ENCODE measurements at regions not wholly inside any gene's neighbourhood (a gene's known extent, or its start where the extent isn't known, plus 50 kb on each side); places are given as distances from the start of the nearest gene placed in this dataset.

- Histone ChIP-seq H3K4me1 (ENCODE audit: control insufficient read depth in 2 of 3, insufficient read depth in 2 of 3, low read depth in 1 of 3, low read length in 3 of 3) (no peaks in the 10 kb centered on the region), H3K4me3 (ENCODE audit: low read length in 3 of 3) (no peak overlapping the region), H3K27ac (ENCODE audit: low read depth in 2 of 2, low read length in 2 of 2) (no peak overlapping the region), H3K36me3 (ENCODE audit: control insufficient read depth in 2 of 3, insufficient read depth in 3 of 3, low read length in 3 of 3) (no peaks in the 10 kb centered on the region), H3K27me3 (ENCODE audit: control insufficient read depth, insufficient read depth, low read length) (no peaks in the 10 kb centered on the region), H3K9me3 (ENCODE audit: control insufficient read depth in 2 of 3, insufficient read depth in 1 of 3, low read length in 3 of 3) (no peaks in the 10 kb centered on the region), H3K9ac (ENCODE audit: low read length in 3 of 3) (no peak overlapping the region)
- DNase-seq (peak in 3 of 5 donors; percentile 12 to 29 (median 22)), FAIRE-seq (no peak)
- TF ChIP-seq, protein P1, sequence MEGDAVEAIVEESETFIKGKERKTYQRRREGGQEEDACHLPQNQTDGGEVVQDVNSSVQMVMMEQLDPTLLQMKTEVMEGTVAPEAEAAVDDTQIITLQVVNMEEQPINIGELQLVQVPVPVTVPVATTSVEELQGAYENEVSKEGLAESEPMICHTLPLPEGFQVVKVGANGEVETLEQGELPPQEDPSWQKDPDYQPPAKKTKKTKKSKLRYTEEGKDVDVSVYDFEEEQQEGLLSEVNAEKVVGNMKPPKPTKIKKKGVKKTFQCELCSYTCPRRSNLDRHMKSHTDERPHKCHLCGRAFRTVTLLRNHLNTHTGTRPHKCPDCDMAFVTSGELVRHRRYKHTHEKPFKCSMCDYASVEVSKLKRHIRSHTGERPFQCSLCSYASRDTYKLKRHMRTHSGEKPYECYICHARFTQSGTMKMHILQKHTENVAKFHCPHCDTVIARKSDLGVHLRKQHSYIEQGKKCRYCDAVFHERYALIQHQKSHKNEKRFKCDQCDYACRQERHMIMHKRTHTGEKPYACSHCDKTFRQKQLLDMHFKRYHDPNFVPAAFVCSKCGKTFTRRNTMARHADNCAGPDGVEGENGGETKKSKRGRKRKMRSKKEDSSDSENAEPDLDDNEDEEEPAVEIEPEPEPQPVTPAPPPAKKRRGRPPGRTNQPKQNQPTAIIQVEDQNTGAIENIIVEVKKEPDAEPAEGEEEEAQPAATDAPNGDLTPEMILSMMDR (IDR thresholded peaks at IDR 0.05; ENCODE audit: borderline replicate concordance, extremely low read depth, insufficient read depth) = no peak
- intact Hi-C loops (cut with DNase I) = no loop called here
These were observed 285.5 kb upstream of the ZWINT start for GRCh38 chr10:56646329-56647111.

- Histone ChIP-seq H3K4me3 (ENCODE audit: low read length in 3 of 3) (no peak overlapping the region), H3K27me3 (ENCODE audit: control insufficient read depth, insufficient read depth, low read length) (no peaks in the 10 kb centered on the region), H3K4me1 (ENCODE audit: control insufficient read depth in 2 of 3, insufficient read depth in 2 of 3, low read depth in 1 of 3, low read length in 3 of 3) (no peaks in the 10 kb centered on the region), H3K27ac (ENCODE audit: low read depth in 2 of 2, low read length in 2 of 2) (no peak overlapping the region), H3K9ac (ENCODE audit: low read length in 3 of 3) (no peak overlapping the region), H3K36me3 (ENCODE audit: control insufficient read depth in 2 of 3, insufficient read depth in 3 of 3, low read length in 3 of 3) (no peaks in the 10 kb centered on the region), H3K9me3 (ENCODE audit: control insufficient read depth in 2 of 3, insufficient read depth in 1 of 3, low read length in 3 of 3) (no peaks in the 10 kb centered on the region)
- DNase-seq = no peak
- intact Hi-C loops (cut with DNase I) = no loop called here
- no peak for FAIRE-seq
- TF ChIP-seq, protein P1 (IDR thresholded peaks at IDR 0.05; ENCODE audit: borderline replicate concordance, extremely low read depth, insufficient read depth) = no peak
These were observed 272.9 kb upstream of the ZWINT start for GRCh38 chr10:56633876-56634452.

DNA sequence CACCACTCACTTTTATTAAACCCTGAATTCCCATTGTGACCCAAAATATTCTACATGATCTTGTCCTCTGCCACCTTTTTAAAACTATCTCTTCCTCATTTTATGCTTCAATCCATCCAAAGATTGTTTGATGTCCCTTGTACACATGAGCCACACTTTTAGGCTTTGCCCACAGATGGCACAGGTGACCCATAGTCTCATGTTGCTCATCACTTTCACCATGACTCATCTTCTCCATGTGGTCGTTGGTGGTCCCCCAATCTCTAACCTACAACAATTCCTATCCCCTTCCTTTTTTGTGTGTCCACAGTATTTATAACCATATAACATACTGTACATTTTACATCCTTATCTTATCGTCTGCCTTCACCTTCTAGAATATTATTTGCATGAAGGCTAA, 271.5 kb upstream of the ZWINT start:
- DNase-seq (no peak), FAIRE-seq (no peak)
- Histone ChIP-seq H3K27ac (ENCODE audit: low read depth in 2 of 2, low read length in 2 of 2) (no peak overlapping the region), H3K27me3 (ENCODE audit: control insufficient read depth, insufficient read depth, low read length) (no peaks in the 10 kb centered on the region), H3K36me3 (ENCODE audit: control insufficient read depth in 2 of 3, insufficient read depth in 3 of 3, low read length in 3 of 3) (no peaks in the 10 kb centered on the region), H3K9me3 (ENCODE audit: control insufficient read depth in 2 of 3, insufficient read depth in 1 of 3, low read length in 3 of 3) (no peaks in the 10 kb centered on the region), H3K4me3 (ENCODE audit: low read length in 3 of 3) (no peak overlapping the region), H3K4me1 (ENCODE audit: control insufficient read depth in 2 of 3, insufficient read depth in 2 of 3, low read depth in 1 of 3, low read length in 3 of 3) (no peaks in the 10 kb centered on the region), H3K9ac (ENCODE audit: low read length in 3 of 3) (no peak overlapping the region)
- TF ChIP-seq, protein P1 (IDR thresholded peaks at IDR 0.05; ENCODE audit: borderline replicate concordance, extremely low read depth, insufficient read depth) = no peak
- intact Hi-C loops (cut with DNase I) = no loop called here

Data from kidney (tissue), 13 donors.